ENCODE measurements at regions not wholly inside any gene's neighbourhood (a gene's known extent, or its start where the extent isn't known, plus 50 kb on each side); places are given as distances from the start of the nearest gene placed in this dataset.

GRCh38 chr3:193829781-193830180 is 236.8 kb downstream of the OPA1 start:
- DNase-seq: peak in 1 of 2 experiments; percentile 27

GRCh38 chr3:193830791-193831191 is 237.8 kb downstream of the OPA1 start:
- peak; percentile 51 to 69 for DNase-seq

GRCh38 chr3:193831495-193832455 is 238.8 kb downstream of the OPA1 start:
- peak in 1 of 2 experiments; percentile 54 for DNase-seq

- no peak for DNase-seq
These were observed 239.9 kb downstream of the OPA1 start for GRCh38 chr3:193832833-193833413.

GRCh38 chr3:193833592-193833991 is 240.6 kb downstream of the OPA1 start:
- DNase-seq: no peak

- no peak for DNase-seq
These were observed 242.4 kb downstream of the OPA1 start for GRCh38 chr3:193835414-193835813.

- no peak for DNase-seq
These were observed 243.5 kb downstream of the OPA1 start for GRCh38 chr3:193836511-193836910.

GRCh38 chr3:193836918-193837317 is 243.9 kb downstream of the OPA1 start:
- DNase-seq: no peak

GRCh38 chr3:193837347-193837827 is 244.4 kb downstream of the OPA1 start:
- DNase-seq: no peak

- no peak for DNase-seq
These were observed 247.2 kb downstream of the OPA1 start for GRCh38 chr3:193840111-193840641.

- DNase-seq: no peak
These were observed 248.6 kb downstream of the OPA1 start for GRCh38 chr3:193841581-193841980.

- no peak for DNase-seq
These were observed 249.2 kb downstream of the OPA1 start for GRCh38 chr3:193842029-193842798.

GRCh38 chr3:193842832-193843473 is 249.9 kb downstream of the OPA1 start:
- no peak for DNase-seq

- DNase-seq: no peak
These were observed 250.7 kb downstream of the OPA1 start for GRCh38 chr3:193843474-193844301.

- DNase-seq: no peak
These were observed 251.5 kb downstream of the OPA1 start for GRCh38 chr3:193844472-193844871.

GRCh38 chr3:193845144-193845543 is 252.1 kb downstream of the OPA1 start:
- DNase-seq: no peak

GRCh38 chr3:193846569-193846968 is 253.6 kb downstream of the OPA1 start:
- no peak for DNase-seq

GRCh38 chr3:193847402-193847801 is 254.4 kb downstream of the OPA1 start:
- DNase-seq: no peak

- no peak for DNase-seq
These were observed 255.5 kb downstream of the OPA1 start for GRCh38 chr3:193848547-193848946.

GRCh38 chr3:193850084-193850619 is 257.1 kb downstream of the OPA1 start:
- DNase-seq: no peak

- no peak for DNase-seq
These were observed 258.4 kb downstream of the OPA1 start for GRCh38 chr3:193851428-193851847.

Data from SHP77 (cell line).